Activated T-cell treated with anti-CD3 and anti-CD28 coated beads, Interleukin-2, amount 50 U/mL, for 4 hours (primary cell): ENCODE measurements at regions not wholly inside any gene's neighbourhood (a gene's known extent, or its start where the extent isn't known, plus 50 kb on each side); places are given as distances from the start of the nearest gene placed in this dataset.

Experiments
- ATAC-seq, 2 donors: fragments of 200-7000 bp; cut with Tn5 transposase; one replicate each; pipeline ENCODE4 v1.10.0; 2021
- DNase-seq: peaks from one replicate; pipeline ENCODE4 v3.0.0-alpha.2; 2020
- H3K27me3 Mint-ChIP-seq: one replicate; pipeline ENCODE4 v1.8.0; 2021; ENCODE audit warnings: low read depth, mixed read lengths
- H3K36me3 Mint-ChIP-seq: one replicate; pipeline ENCODE4 v1.8.0; 2022; ENCODE audit warnings: mixed read lengths; ENCODE audit not compliant: insufficient read depth
- H3K4me1 Mint-ChIP-seq: one replicate; pipeline ENCODE4 v1.8.0; 2021; ENCODE audit warnings: low read depth, mixed read lengths
- H3K4me3 Mint-ChIP-seq: one replicate; pipeline ENCODE4 v1.8.0; 2021; ENCODE audit warnings: mild to moderate bottlenecking, moderate library complexity, mixed read lengths
- H3K9me3 Mint-ChIP-seq: one replicate; pipeline ENCODE4 v1.8.0; 2021; ENCODE audit warnings: mixed read lengths

DNA sequence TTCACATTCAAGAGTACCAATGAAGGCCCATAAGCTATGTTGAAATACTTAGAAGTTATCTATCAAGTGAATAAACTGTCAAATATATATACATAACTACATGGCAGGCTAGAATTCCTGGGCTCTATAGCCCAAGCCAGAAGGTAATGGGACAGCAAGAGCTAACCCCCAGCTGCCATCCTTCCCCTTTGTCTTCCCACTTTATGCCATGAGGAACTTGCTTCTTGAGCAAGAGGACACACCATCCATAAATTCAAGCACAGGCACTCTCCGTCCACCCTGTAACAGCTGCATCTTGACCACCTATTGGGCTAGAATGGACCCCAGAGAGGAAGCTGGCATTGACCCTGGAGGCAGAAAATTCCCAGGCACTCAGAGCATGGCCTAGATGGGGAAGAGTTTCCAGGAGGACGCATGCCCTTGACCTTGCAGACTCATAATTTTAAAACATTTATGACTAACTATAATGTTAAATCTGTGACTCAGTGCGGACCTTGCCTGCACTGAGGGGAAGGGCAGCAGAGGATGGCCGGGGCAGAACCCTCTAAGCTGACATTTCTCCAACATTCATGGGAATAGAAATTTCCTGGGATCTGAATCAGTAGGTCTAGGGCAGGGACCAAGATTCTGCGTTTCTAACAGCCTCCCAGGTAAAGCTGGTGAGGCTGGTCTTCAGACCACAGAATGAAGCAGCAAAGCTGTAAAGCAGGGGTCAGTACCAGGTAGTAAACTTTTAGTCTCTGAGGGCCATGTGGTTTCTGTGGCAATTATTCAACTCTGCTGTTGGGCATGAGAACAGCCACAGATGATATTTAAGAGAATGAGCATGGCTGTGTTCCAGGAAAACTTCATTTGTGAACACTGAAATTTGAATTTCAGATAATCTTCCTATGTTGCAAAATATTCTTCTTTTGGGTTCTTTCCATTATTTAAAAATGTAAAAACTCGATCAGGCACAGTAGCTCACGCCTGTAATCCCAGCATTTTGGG is 71.4 kb upstream of the CLDN10 start:
- no peak overlapping the region for H3K4me3 Mint-ChIP-seq
- no peak for ATAC-seq
- H3K4me1 Mint-ChIP-seq = peaks cover 6% of the 10 kb centered on the region
- no peaks in the 10 kb centered on the region for H3K9me3 Mint-ChIP-seq
- H3K27me3 Mint-ChIP-seq = no peaks in the 10 kb centered on the region
- H3K36me3 Mint-ChIP-seq = no peaks in the 10 kb centered on the region
- no peak for DNase-seq

DNA sequence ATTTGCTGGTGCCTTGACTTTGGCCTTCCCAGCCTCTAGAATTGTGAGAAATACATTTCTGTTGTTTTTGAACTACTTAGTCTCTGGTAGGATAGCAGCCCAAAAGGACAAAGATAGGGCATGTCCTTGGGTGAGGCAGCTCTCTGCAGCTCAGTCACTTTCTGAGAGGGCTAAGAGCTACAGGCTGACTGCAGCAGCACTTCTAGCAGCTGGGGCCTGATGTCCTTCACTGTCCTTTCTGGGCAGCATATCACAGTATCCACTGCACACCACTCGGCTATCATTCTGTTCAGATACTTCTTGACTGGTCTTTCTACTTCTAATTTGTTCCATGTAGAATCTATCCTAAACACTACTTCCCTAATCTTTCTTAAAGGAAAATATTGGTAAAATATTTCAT is 68.5 kb upstream of the CLDN10 start:
- no peaks in the 10 kb centered on the region for H3K9me3 Mint-ChIP-seq
- H3K36me3 Mint-ChIP-seq = no peaks in the 10 kb centered on the region
- H3K4me3 Mint-ChIP-seq = no peak overlapping the region
- H3K27me3 Mint-ChIP-seq = peaks cover 2% of the 10 kb centered on the region
- DNase-seq (no peak), ATAC-seq (no peak)
- H3K4me1 Mint-ChIP-seq = peaks cover 6% of the 10 kb centered on the region

DNA sequence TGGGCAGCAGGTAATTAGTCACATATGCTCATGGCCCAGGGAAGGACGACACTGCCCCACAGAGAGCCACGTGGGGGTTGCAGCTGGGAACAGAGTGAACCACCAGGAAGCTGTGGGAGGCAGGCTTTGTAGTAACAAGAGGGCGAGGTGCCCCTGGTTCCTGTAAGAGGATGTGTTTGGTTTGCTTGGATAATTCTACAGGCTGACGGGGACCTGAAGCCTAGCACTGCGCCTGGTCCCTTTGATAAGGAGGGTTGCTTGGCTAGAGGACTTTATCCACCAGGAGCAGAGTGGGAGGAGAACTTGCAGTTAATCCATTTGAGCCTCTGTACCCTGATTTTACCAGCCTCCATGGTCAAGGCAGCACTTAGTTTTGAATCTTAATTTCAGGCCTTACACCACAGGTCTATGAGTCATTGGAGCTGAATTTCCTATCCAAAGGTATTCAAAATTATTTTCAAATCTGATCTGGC is 67.4 kb upstream of the CLDN10 start:
- DNase-seq (no peak), ATAC-seq (no peak)
- Mint-ChIP-seq H3K36me3 (no peaks in the 10 kb centered on the region), H3K4me1 (peaks cover 2% of the 10 kb centered on the region), H3K4me3 (no peak overlapping the region), H3K27me3 (peaks cover 5% of the 10 kb centered on the region), H3K9me3 (peaks cover 1% of the 10 kb centered on the region)

DNA sequence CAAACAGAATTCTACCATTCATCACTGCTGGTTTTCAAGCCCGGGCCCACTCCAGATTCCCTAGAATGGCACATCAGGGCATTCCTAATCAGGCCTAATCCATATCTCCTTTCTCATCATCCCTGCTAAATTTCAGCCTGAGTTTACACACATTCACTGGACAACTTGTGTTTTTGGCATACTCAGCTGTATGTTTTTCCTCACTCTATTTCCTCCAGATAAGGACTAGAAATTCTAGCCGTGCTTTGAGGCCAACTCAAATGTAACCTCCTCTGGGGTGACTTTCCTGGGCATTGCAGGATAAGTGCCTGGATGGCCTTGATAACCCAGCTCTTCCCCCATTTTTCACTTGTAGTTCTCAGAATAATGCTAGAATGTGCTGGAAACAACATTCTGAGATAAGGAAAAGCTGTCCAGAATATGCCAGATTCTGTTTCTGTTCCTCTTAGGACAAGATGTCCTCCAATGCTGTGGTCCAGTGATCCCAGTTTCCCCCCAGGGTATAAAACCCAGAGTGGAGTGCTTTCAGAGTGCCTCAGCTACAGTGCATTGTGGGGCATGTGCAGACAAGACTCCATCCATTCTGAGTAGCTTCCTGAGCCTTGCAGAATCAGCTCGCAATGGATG is 66.9 kb upstream of the CLDN10 start:
- Mint-ChIP-seq H3K27me3 (peaks cover 5% of the 10 kb centered on the region), H3K4me3 (no peak overlapping the region), H3K4me1 (no peaks in the 10 kb centered on the region), H3K9me3 (peaks cover 5% of the 10 kb centered on the region), H3K36me3 (no peaks in the 10 kb centered on the region)
- ATAC-seq (no peak), DNase-seq (no peak)

DNA sequence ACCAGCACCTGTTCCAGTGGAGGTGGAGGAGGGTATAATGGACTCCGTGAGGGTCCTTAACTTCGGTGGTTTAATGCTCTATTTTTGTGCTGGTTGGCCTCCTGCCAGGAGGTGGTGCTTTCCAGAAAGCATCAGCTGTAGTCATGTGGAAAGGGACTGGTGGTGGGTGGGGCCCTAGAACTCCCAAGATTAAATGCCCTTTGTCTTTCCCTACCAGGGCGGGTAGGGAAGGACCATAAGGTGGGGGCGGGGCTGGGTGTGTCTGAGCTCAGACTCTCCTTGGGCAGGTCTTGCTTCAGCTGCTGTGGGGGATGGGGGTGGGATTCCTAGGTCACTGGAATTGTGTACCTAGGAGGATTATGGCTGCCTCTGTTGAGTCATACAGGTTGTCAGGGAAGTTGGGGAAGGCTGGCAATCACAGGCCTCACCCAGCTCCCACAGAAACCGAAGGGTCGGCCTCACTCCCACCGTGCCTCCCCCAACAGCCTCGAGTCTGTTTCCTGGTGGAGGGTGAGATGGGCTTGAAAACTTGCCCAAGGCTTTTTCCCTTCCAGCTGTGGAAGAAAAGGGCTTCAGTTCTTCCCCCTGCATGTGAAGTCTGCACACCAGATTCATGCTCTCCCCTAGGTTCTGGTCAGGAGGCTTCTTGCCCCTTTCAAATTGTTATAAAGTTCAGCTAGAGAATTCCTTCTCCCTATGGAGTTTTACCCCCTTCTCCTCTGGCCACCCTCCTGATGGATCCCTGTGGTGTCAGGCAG is 60.3 kb upstream of the CLDN10 start:
- ATAC-seq = no peak
- Mint-ChIP-seq H3K27me3 (peaks cover 9% of the 10 kb centered on the region), H3K36me3 (no peaks in the 10 kb centered on the region), H3K4me1 (no peaks in the 10 kb centered on the region), H3K4me3 (no peak overlapping the region), H3K9me3 (peaks cover 8% of the 10 kb centered on the region)
- no peak for DNase-seq

DNA sequence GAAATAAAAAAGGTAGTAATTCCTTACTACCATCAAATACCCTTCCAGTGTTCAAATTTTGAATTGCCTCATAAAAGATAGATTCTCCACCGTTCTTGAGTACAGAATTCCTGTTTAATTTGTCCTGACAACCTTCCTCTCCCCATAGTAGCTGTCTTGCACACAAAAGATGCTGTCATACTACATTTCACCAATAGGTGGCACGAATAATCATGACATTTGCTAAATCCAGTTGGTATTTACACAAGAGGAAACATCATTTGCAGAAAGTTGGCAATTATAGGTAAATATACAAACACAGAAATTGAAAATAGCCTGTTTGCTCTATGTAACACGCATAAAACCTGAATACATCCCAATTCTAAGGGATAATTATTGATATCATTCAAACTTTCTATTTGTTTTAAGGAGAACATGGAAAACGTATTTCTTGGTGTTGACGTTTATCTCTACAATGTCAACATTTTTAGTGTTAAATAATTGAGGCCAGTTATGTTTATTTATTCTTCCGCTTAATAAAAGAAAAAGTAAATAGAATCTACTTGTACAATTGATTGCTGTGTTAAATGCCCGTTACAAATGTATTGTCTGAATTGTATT is 58.3 kb upstream of the CLDN10 start:
- DNase-seq (no peak), ATAC-seq (no peak)
- peaks cover 8% of the 10 kb centered on the region for H3K9me3 Mint-ChIP-seq
- no peaks in the 10 kb centered on the region for H3K4me1 Mint-ChIP-seq
- peaks cover 8% of the 10 kb centered on the region for H3K27me3 Mint-ChIP-seq
- H3K36me3 Mint-ChIP-seq = no peaks in the 10 kb centered on the region
- H3K4me3 Mint-ChIP-seq = no peak overlapping the region

DNA sequence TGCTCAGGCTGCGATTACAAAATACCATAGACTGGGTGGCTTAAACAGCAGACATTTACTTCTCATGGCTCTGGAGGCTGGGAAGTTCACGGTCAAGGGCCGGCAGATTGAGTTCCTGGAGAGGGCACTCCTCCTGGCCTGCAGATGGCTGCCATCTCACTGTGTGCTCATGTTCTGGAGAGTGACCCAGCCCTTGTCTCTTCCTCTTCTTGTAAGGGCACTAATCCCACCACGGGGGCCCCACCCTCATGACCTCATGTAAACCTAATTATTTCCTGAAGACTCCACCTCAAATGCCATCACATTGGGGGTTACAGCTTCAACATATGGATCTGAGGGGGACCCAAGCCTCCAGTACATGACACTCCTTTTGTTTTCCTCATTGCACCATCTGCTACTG is 56.0 kb upstream of the CLDN10 start:
- H3K4me1 Mint-ChIP-seq = no peaks in the 10 kb centered on the region
- DNase-seq (no peak), ATAC-seq (no peak)
- peaks cover 6% of the 10 kb centered on the region for H3K9me3 Mint-ChIP-seq
- H3K27me3 Mint-ChIP-seq = peaks cover 10% of the 10 kb centered on the region
- no peak overlapping the region for H3K4me3 Mint-ChIP-seq
- no peaks in the 10 kb centered on the region for H3K36me3 Mint-ChIP-seq

DNA sequence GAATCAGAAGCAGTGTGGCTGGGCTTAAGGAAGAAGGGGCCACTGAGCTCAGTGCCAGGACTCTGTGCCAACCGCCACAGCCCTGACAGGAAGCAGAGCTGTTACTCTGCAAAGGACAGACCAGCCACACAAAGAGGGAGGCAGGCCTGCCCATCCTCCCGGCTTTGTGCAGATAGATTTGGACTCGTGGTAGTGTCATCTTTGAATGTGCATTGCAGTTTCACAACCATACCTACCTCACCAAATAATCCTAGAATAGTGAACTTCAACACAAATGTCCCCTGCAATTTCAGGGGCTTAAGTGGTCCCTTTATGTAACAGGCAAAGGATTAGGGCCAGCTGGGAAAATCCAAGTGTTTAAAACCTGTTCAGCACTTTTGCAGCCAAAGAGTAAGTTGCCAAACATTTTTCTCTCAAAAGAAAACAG is 55.1 kb upstream of the CLDN10 start:
- Mint-ChIP-seq H3K36me3 (no peaks in the 10 kb centered on the region), H3K4me3 (no peak overlapping the region), H3K9me3 (peaks cover 12% of the 10 kb centered on the region), H3K4me1 (no peaks in the 10 kb centered on the region), H3K27me3 (peaks cover 9% of the 10 kb centered on the region)
- DNase-seq = no peak
- ATAC-seq = no peak

DNA sequence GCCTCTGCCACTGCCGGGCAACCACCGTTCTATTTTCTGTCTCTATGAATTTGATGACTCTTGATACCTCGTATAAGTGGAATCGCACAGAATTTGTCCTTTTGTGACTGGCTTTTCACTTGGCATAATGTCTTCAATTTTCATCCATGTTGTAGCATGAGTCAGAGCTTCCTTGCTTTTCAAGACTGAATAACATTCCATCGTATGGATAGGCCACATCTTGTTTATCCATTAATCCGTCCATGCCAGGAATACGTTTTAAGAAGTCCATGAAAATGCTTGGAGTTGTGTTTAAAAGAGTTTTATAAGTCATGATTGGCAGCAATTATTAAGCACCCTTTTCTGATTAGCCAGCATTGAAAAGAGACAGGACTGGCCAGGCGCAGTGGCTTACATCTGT is 53.6 kb upstream of the CLDN10 start:
- ATAC-seq (no peak), DNase-seq (no peak)
- peaks cover 12% of the 10 kb centered on the region for H3K9me3 Mint-ChIP-seq
- H3K4me3 Mint-ChIP-seq = no peak overlapping the region
- H3K36me3 Mint-ChIP-seq = no peaks in the 10 kb centered on the region
- no peaks in the 10 kb centered on the region for H3K4me1 Mint-ChIP-seq
- peaks cover 9% of the 10 kb centered on the region for H3K27me3 Mint-ChIP-seq

DNA sequence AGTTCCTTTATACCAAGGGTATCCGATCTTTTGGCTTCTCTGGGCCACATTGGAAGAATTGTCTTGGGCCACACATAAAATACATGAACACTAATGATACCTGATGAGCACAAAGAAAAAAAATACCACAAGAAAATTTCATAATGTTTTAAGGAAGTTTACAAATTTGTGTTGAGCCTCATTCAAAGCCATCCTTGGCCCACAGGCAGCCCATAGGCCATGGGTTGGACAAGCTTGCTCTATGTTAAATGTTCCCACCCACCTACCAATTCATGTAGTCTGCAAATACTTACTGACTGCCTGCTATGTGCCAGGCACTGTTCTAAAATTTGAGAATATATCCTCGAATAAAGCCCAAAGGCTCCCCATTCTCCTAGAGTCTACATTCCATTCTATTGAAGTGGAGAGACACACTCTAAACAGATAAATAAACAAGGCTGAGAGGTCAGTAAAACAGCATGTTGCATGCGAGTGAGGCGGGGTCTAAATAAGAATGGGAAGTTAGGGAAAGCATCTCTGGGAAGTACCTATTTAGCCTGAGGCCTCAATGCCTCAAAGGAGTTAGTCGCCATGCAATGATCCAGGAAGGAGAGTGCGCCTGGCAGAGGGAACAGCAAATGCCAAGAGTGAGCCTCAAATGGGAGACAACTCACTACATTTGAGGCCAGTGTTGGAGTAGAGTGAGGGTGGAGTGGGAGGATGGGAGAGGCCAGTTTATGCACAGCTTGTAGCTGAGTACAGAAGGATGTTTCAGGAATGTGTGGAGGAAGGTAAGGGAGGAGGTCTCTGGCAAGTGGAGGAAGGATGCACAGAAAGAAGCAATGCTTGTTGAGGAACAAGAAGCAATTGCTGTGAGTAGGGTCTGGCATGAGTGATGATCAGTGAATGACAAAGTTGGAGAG is 52.5 kb upstream of the CLDN10 start:
- no peak overlapping the region for H3K4me3 Mint-ChIP-seq

DNA sequence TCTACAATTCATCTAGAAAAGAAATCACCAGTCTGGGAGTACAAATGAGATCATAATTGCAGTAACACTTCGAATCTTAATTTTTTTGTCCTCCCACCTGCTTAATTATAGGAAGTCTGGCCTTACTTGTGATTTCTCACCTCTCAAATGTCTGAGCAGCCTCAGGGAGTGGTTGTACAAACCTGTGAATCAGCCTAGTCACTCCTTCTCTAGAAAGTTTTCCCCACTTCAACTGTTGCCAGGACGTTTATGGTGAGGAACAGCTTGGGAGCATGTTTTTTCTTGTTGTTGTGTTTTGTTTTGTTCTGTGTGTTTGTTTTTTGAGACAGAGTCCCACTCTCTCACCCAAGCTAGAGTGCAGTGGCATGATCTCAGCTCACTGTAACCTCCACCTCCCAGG is 50.3 kb upstream of the CLDN10 start:
- ATAC-seq (no peak), DNase-seq (no peak)
- Mint-ChIP-seq H3K4me3 (no peak overlapping the region), H3K36me3 (no peaks in the 10 kb centered on the region), H3K9me3 (peaks cover 8% of the 10 kb centered on the region), H3K4me1 (no peaks in the 10 kb centered on the region), H3K27me3 (peaks cover 9% of the 10 kb centered on the region)

More for the DNA sequence above, 52.5 kb upstream of the CLDN10 start:
- ATAC-seq (no peak), DNase-seq (no peak)
- H3K9me3 Mint-ChIP-seq = peaks cover 12% of the 10 kb centered on the region
- H3K27me3 Mint-ChIP-seq = peaks cover 9% of the 10 kb centered on the region
- no peaks in the 10 kb centered on the region for H3K4me1 Mint-ChIP-seq
- H3K36me3 Mint-ChIP-seq = no peaks in the 10 kb centered on the region
